ENCODE measurements at regions not wholly inside any gene's neighbourhood (a gene's known extent, or its start where the extent isn't known, plus 50 kb on each side); places are given as distances from the start of the nearest gene placed in this dataset.

- TF ChIP-seq, protein P1, sequence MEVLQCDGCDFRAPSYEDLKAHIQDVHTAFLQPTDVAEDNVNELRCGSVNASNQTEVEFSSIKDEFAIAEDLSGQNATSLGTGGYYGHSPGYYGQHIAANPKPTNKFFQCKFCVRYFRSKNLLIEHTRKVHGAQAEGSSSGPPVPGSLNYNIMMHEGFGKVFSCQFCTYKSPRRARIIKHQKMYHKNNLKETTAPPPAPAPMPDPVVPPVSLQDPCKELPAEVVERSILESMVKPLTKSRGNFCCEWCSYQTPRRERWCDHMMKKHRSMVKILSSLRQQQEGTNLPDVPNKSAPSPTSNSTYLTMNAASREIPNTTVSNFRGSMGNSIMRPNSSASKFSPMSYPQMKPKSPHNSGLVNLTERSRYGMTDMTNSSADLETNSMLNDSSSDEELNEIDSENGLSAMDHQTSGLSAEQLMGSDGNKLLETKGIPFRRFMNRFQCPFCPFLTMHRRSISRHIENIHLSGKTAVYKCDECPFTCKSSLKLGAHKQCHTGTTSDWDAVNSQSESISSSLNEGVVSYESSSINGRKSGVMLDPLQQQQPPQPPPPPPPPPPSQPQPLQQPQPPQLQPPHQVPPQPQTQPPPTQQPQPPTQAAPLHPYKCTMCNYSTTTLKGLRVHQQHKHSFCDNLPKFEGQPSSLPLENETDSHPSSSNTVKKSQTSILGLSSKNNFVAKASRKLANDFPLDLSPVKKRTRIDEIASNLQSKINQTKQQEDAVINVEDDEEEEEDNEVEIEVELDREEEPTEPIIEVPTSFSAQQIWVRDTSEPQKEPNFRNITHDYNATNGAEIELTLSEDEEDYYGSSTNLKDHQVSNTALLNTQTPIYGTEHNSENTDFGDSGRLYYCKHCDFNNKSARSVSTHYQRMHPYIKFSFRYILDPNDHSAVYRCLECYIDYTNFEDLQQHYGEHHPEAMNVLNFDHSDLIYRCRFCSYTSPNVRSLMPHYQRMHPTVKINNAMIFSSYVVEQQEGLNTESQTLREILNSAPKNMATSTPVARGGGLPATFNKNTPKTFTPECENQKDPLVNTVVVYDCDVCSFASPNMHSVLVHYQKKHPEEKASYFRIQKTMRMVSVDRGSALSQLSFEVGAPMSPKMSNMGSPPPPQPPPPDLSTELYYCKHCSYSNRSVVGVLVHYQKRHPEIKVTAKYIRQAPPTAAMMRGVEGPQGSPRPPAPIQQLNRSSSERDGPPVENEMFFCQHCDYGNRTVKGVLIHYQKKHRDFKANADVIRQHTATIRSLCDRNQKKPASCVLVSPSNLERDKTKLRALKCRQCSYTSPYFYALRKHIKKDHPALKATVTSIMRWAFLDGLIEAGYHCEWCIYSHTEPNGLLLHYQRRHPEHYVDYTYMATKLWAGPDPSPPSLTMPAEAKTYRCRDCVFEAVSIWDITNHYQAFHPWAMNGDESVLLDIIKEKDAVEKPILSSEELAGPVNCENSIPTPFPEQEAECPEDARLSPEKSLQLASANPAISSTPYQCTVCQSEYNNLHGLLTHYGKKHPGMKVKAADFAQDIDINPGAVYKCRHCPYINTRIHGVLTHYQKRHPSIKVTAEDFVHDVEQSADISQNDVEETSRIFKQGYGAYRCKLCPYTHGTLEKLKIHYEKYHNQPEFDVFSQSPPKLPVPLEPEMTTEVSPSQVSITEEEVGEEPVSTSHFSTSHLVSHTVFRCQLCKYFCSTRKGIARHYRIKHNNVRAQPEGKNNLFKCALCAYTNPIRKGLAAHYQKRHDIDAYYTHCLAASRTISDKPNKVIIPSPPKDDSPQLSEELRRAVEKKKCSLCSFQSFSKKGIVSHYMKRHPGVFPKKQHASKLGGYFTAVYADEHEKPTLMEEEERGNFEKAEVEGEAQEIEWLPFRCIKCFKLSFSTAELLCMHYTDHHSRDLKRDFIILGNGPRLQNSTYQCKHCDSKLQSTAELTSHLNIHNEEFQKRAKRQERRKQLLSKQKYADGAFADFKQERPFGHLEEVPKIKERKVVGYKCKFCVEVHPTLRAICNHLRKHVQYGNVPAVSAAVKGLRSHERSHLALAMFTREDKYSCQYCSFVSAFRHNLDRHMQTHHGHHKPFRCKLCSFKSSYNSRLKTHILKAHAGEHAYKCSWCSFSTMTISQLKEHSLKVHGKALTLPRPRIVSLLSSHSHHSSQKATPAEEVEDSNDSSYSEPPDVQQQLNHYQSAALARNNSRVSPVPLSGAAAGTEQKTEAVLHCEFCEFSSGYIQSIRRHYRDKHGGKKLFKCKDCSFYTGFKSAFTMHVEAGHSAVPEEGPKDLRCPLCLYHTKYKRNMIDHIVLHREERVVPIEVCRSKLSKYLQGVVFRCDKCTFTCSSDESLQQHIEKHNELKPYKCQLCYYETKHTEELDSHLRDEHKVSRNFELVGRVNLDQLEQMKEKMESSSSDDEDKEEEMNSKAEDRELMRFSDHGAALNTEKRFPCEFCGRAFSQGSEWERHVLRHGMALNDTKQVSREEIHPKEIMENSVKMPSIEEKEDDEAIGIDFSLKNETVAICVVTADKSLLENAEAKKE (CRISPR knock-in tag; IDR thresholded peaks at IDR 0.05), result no peak
- TF ChIP-seq ZNF114 (CRISPR knock-in tag; IDR thresholded peaks at IDR 0.05), result no peak
- no peak for TF ChIP-seq EZH2phosphoT487 (IDR thresholded peaks at IDR 0.05; ENCODE audit: unreplicated experiment)
- TF ChIP-seq NANOG (IDR thresholded peaks at IDR 0.05; ENCODE audit: borderline replicate concordance), result no peak
Observed at GRCh38 chr10:91691981-91692380, 59.1 kb upstream of the PPP1R3C start (continued).

DNA sequence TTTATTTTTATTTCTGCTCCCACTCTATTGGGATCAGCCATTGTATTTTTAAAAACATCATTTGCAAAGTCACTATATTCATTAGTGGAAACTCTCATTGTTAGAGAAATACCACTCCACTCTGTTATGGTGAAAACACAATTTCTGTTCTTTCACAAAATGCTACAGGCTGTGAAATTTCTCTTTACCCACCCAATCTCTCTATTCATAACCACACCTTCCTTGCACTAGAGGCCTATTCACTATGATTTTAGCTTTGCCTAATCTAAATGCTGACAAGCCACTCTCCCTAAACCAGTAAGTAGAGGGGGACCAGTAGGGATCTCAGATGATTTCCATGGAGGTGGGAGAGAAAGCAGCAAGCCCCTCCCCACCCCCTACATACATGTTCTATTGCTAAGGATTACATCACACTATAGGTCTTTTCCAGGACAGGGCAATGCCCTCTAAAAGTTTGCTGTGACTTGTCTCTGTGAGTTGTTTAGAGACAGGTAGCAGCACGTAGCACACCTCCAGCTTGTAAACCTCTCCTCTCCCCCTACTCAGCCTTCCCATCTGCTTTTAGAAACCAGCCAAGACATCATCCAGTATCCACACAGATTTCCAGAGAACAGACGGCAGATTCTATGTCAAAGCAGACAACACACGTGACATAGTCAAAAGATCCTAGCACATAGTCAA, 58.3 kb upstream of the PPP1R3C start:
- Histone ChIP-seq H3K79me2 (replicated peaks; ENCODE audit: insufficient read depth) (no peaks in the 10 kb centered on the region), H3K36me3 (ENCODE audit: insufficient read depth) (no peaks in the 10 kb centered on the region), H4K20me1 (replicated peaks; ENCODE audit: insufficient read depth) (no peaks in the 10 kb centered on the region), H2AFZ (peak overlapping the region; percentile 49; the same call in 1 of the 2 replicates), H3K4me3 (no peak overlapping the region), H3F3A (replicated peaks; ENCODE audit: low read depth) (no peaks in the 10 kb centered on the region), H3K9me2 (ENCODE audit: insufficient read depth) (0 out of 2 replicates have a peak, but pooled peaks cover 6% of the 10 kb centered on the region), H3K27ac (ENCODE audit: low read depth) (no peak overlapping the region), H3K4me1 (ENCODE audit: insufficient read depth) (no peaks in the 10 kb centered on the region), H3K27me3 (ENCODE audit: insufficient read depth) (no peaks in the 10 kb centered on the region), H3K4me2 (no peak overlapping the region)
- Mint-ChIP-seq H3K4me3 (no peak overlapping the region), H3K36me3 (ENCODE audit: low read depth) (no peaks in the 10 kb centered on the region), H3K9me3 (no peaks in the 10 kb centered on the region), H3K27ac (no peak overlapping the region), H3K4me1 (peaks cover 5% of the 10 kb centered on the region; the same call in 2 of the 3 replicates), H3K27me3 (ENCODE audit: insufficient read depth, low read depth, poor library complexity) (no peaks in the 10 kb centered on the region)
- ATAC-seq, result no peak
- DNase-seq (ENCODE audit: low spot score), result no peak
- TF ChIP-seq ETS1 (IDR thresholded peaks at IDR 0.05) (no peak), ZNF114 (CRISPR knock-in tag; IDR thresholded peaks at IDR 0.05) (no peak), ZNF331 (CRISPR knock-in tag; IDR thresholded peaks at IDR 0.05; ENCODE audit: low read depth) (no peak), NANOG (IDR thresholded peaks at IDR 0.05; ENCODE audit: borderline replicate concordance) (no peak), CREB1 (CRISPR knock-in tag; IDR thresholded peaks at IDR 0.05; ENCODE audit: low read depth) (no peak), POLR2AphosphoS5 (IDR thresholded peaks at IDR 0.05; ENCODE audit: low read depth) (no peak), EZH2 (IDR thresholded peaks at IDR 0.05; ENCODE audit: low read depth, unreplicated experiment) (no peak)

Data from GM23338 (cell line).